Osteoblast (primary cell): ENCODE measurements at regions not wholly inside any gene's neighbourhood (a gene's known extent, or its start where the extent isn't known, plus 50 kb on each side); places are given as distances from the start of the nearest gene placed in this dataset.

ENCODE experiments used
- DNase-seq: peaks from one replicate; pipeline ENCODE4 v3.0.0; 2011; ENCODE audit warnings: low spot score, mixed read lengths; ENCODE audit not compliant: insufficient read length; ENCODE audit errors: missing footprints
- H2AFZ ChIP-seq: 2 replicates; pipeline ENCODE4 v1.6.0; 2011; ENCODE audit warnings: mild to moderate bottlenecking, low read length
- H3K27ac ChIP-seq: 2 replicates; pipeline ENCODE4 v1.5.1; 2011; ENCODE audit warnings: mild to moderate bottlenecking, low read depth, low read length, moderate library complexity
- H3K27me3 ChIP-seq: 2 replicates; pipeline ENCODE4 v1.6.0; 2012; ENCODE audit warnings: mild to moderate bottlenecking, control low read depth, inconsistent platforms, low read length, moderate library complexity; ENCODE audit not compliant: insufficient read depth
- H3K36me3 ChIP-seq: 2 replicates; pipeline ENCODE4 v1.5.1; 2011; ENCODE audit warnings: mild to moderate bottlenecking, low read length, control low read depth, moderate library complexity; ENCODE audit not compliant: insufficient read depth
- H3K4me1 ChIP-seq: 2 replicates; pipeline ENCODE4 v1.5.1; 2011; ENCODE audit warnings: mild to moderate bottlenecking, low read length, control low read depth, moderate library complexity; ENCODE audit not compliant: insufficient read depth
- H3K4me2 ChIP-seq: 2 replicates; pipeline ENCODE4 v1.6.0; 2011; ENCODE audit warnings: mild to moderate bottlenecking, low read length; ENCODE audit not compliant: insufficient read depth
- H3K4me3 ChIP-seq: fragments of 200-600 bp; sonication (generic); 3 replicates; pipeline ENCODE4 v1.5.1; 2012; ENCODE audit warnings: mild to moderate bottlenecking, low read length, inconsistent platforms; ENCODE audit not compliant: insufficient read depth
- H3K79me2 ChIP-seq: 2 replicates; pipeline ENCODE4 v1.6.0; 2012; ENCODE audit warnings: mild to moderate bottlenecking, low read length, control low read depth, inconsistent platforms; ENCODE audit not compliant: insufficient read depth
- H3K9me3 ChIP-seq: 2 replicates; pipeline ENCODE4 v1.5.1; 2011; ENCODE audit warnings: low read depth, low read length, control low read depth
- H4K20me1 ChIP-seq: 2 replicates; pipeline ENCODE4 v1.6.0; 2012; ENCODE audit warnings: mild to moderate bottlenecking, low read length, control low read depth; ENCODE audit not compliant: insufficient read depth
- TF ChIP-seq, protein P1 (sequence below): IDR thresholded peaks from 2 replicates; pipeline ENCODE4 v1.5.1; 2011; ENCODE audit warnings: mild to moderate bottlenecking, low read depth, low read length, moderate library complexity; ENCODE audit errors: extremely low read depth

DNA sequence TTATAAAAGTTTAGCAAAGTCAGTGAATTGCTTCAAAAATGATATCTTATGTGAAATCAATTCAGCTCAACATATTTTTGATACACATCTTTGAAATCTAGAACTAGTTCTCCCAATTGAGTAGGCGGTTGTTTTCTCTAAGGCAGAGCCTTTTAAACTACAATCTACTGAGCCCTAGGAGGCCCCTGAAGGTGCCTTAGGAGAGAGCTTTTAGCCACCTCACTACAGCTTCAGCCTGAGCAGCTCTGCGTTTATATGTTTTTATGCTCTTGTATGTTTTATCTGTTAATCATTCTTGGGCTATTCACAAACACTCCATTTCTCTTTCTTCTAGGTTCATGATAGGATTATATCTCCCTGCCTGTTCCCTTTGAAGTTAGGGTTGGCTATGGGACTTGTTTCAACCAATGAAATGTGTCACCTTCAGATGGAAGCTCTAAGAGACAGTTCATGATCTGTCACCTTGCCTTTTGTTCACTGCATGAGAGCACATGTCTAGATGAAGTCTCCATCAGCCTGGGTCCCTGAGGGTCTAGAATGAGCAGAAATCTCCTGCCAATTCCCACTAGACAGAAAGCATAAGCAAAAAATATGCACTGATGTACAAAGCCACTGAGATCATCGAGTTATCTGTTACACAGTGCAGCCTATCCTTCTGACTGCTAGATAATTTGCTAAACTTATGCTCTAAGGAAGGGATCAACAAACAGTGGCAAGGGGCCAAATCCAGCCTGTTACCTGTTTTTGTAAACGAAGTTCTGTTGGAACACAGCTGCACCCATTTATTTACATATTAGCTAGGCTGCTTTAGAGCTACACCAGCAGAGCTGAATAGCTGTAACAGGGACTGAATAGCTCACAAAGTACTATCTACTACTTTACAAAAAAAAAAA, 128.5 kb upstream of the CDK1 start:
- H3K79me2 ChIP-seq, result no peaks in the 10 kb centered on the region

DNA sequence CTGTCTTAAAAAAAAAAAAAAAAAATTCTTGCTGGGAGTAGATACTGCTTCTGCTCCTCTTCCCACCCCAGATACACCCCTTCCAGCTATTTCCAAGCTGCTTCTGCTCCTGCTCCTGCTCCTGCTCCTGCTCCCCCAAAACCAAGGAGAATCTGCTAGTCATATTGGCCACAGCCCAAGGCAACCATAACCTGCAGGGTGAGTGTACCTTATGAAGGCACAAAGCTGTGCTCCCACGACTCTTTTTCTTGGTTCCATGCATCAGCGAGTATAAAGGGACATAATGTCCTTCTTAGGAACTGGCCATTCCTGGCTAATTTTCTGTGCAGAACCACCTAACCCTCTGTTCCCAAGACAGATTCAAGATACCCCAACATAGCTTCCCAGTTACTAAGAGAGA, 129.5 kb upstream of the CDK1 start:
- Histone ChIP-seq H3K27me3 (no peaks in the 10 kb centered on the region), H3K9me3 (no peaks in the 10 kb centered on the region), H3K27ac (no peak overlapping the region), H4K20me1 (no peaks in the 10 kb centered on the region), H3K4me2 (no peak overlapping the region), H3K4me1 (no peaks in the 10 kb centered on the region), H3K79me2 (no peaks in the 10 kb centered on the region), H2AFZ (no peak overlapping the region), H3K36me3 (no peaks in the 10 kb centered on the region), H3K4me3 (no peak overlapping the region)
- DNase-seq, result no peak
- TF ChIP-seq, protein P1, sequence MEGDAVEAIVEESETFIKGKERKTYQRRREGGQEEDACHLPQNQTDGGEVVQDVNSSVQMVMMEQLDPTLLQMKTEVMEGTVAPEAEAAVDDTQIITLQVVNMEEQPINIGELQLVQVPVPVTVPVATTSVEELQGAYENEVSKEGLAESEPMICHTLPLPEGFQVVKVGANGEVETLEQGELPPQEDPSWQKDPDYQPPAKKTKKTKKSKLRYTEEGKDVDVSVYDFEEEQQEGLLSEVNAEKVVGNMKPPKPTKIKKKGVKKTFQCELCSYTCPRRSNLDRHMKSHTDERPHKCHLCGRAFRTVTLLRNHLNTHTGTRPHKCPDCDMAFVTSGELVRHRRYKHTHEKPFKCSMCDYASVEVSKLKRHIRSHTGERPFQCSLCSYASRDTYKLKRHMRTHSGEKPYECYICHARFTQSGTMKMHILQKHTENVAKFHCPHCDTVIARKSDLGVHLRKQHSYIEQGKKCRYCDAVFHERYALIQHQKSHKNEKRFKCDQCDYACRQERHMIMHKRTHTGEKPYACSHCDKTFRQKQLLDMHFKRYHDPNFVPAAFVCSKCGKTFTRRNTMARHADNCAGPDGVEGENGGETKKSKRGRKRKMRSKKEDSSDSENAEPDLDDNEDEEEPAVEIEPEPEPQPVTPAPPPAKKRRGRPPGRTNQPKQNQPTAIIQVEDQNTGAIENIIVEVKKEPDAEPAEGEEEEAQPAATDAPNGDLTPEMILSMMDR, result no peak

More for the DNA sequence above, 128.5 kb upstream of the CDK1 start:
- no peaks in the 10 kb centered on the region for H3K9me3 ChIP-seq
- no peaks in the 10 kb centered on the region for H3K36me3 ChIP-seq
- H3K27me3 ChIP-seq, result no peaks in the 10 kb centered on the region
- H3K27ac ChIP-seq, result no peak overlapping the region
- H2AFZ ChIP-seq, result no peak overlapping the region
- no peak overlapping the region for H3K4me3 ChIP-seq
- DNase-seq, result no peak
- no peaks in the 10 kb centered on the region for H4K20me1 ChIP-seq
- H3K4me1 ChIP-seq, result no peaks in the 10 kb centered on the region
- H3K4me2 ChIP-seq, result no peak overlapping the region
- TF ChIP-seq, protein P1, result no peak

DNA sequence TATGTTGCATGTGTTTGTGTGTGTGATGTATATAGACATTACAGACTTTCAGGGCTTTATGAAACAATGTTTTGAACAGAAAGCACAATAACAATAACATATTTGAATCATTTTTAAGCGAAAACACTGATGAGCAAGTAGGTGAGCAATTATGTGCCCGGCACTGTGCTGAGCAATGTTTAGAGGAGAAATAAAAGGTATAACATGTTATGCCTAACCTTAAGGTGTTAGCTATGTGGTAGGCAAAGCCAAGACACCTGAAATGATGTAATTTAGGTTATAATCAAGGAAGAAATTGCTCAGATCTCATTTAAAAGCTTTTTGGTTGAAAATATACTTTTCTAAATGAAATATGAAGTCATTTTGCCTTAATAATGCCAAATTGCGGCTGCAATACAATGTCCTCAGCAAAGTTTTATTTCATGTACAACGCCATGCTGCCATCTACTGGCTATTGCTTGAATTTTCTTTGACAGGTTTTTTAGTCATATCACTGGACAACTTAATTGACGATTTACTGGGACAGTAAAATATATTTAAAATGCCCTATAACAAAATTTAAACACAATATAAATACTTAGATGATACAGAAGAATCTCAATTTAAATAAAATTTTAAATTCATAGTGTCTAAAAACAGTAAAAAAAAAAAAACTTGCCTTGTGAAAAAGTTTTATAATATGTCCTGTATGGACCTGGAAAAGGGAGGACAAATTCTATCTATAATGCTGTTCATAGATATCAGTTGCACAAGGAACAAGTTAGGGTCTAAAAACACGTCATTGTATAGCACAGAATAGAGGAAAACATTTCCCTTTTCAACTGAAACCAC, 131.1 kb upstream of the CDK1 start:
- no peaks in the 10 kb centered on the region for H3K36me3 ChIP-seq
- no peak for DNase-seq
- no peak overlapping the region for H3K4me3 ChIP-seq
- no peak overlapping the region for H2AFZ ChIP-seq
- H3K27me3 ChIP-seq, result no peaks in the 10 kb centered on the region
- H3K27ac ChIP-seq, result no peak overlapping the region
- TF ChIP-seq, protein P1, result peak; percentile 66
- no peaks in the 10 kb centered on the region for H3K79me2 ChIP-seq
- no peaks in the 10 kb centered on the region for H3K4me1 ChIP-seq
- no peaks in the 10 kb centered on the region for H3K9me3 ChIP-seq
- no peaks in the 10 kb centered on the region for H4K20me1 ChIP-seq
- H3K4me2 ChIP-seq, result no peak overlapping the region

DNA sequence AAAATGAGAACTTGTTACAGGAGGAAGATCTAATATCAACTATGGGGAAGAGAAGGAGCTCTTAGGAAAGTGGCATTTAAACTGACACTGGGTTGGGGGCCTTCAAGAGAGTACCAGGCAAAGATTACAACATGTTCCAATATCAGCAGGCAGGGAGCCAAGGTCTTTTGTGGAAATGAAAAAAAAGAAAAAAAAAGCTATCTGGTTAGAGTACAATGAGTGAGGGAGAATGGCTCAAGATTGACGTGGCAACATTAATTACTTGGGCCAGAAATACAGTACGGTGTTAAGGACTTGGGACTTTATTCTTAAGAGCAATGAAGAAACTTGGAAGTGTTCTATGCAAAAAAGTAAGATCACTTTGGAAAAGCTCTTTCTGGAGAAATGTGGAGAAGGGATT, 132.3 kb upstream of the CDK1 start:
- Histone ChIP-seq H3K36me3 (no peaks in the 10 kb centered on the region), H4K20me1 (no peaks in the 10 kb centered on the region), H3K27ac (no peak overlapping the region), H3K9me3 (no peaks in the 10 kb centered on the region), H2AFZ (no peak overlapping the region), H3K79me2 (no peaks in the 10 kb centered on the region), H3K27me3 (no peaks in the 10 kb centered on the region), H3K4me3 (no peak overlapping the region), H3K4me1 (no peaks in the 10 kb centered on the region), H3K4me2 (no peak overlapping the region)
- TF ChIP-seq, protein P1, result no peak
- DNase-seq, result no peak
